RWPE2 (cell line): ENCODE measurements at regions not wholly inside any gene's neighbourhood (a gene's known extent, or its start where the extent isn't known, plus 50 kb on each side); places are given as distances from the start of the nearest gene placed in this dataset.

Experiments used
- ATAC-seq: fragments of 200-7000 bp; cut with Tn5 transposase; 3 replicates; pipeline ENCODE4 v1.9.1; 2021; ENCODE audit warnings: low read depth
- DNase-seq: peaks from one replicate; pipeline ENCODE4 v3.0.0-alpha.2; 2020; ENCODE audit warnings: low spot score
- H3K27ac ChIP-seq: fragments of 450-650 bp; 2 replicates; pipeline ENCODE4 v1.5.1; 2017; ENCODE audit warnings: mild to moderate bottlenecking; ENCODE audit not compliant: poor library complexity, severe bottlenecking
- H3K27me3 ChIP-seq: fragments of 250-450 bp; sonication (Bioruptor Pico); 2 replicates; pipeline ENCODE4 v1.5.1; 2021; ENCODE audit warnings: mild to moderate bottlenecking, moderate library complexity; ENCODE audit not compliant: insufficient read depth, poor library complexity, severe bottlenecking
- H3K36me3 ChIP-seq: fragments of 250-450 bp; sonication (Bioruptor Pico); 2 replicates; pipeline ENCODE4 v1.5.1; 2020; ENCODE audit warnings: low read depth, mild to moderate bottlenecking, moderate library complexity
- H3K4me1 ChIP-seq: fragments of 250-450 bp; sonication (Bioruptor Pico); 2 replicates; pipeline ENCODE4 v1.5.1; 2021; ENCODE audit warnings: mild to moderate bottlenecking, moderate library complexity; ENCODE audit not compliant: insufficient read depth, poor library complexity, severe bottlenecking
- H3K4me3 ChIP-seq: fragments of 250-450 bp; sonication (Bioruptor Pico); 2 replicates; pipeline ENCODE4 v1.5.1; 2021; ENCODE audit warnings: mild to moderate bottlenecking, moderate library complexity; ENCODE audit not compliant: severe bottlenecking
- H3K9me3 ChIP-seq: fragments of 250-450 bp; sonication (Bioruptor Pico); 2 replicates; pipeline ENCODE4 v1.5.1; 2021; ENCODE audit warnings: mild to moderate bottlenecking, moderate library complexity; ENCODE audit not compliant: severe bottlenecking
- TF ChIP-seq, protein P1 (sequence below): fragments of 450-650 bp; IDR thresholded peaks from one replicate; pipeline ENCODE4 v1.5.1; 2017; ENCODE audit warnings: mild to moderate bottlenecking, moderate library complexity; ENCODE audit not compliant: poor library complexity, severe bottlenecking

DNA sequence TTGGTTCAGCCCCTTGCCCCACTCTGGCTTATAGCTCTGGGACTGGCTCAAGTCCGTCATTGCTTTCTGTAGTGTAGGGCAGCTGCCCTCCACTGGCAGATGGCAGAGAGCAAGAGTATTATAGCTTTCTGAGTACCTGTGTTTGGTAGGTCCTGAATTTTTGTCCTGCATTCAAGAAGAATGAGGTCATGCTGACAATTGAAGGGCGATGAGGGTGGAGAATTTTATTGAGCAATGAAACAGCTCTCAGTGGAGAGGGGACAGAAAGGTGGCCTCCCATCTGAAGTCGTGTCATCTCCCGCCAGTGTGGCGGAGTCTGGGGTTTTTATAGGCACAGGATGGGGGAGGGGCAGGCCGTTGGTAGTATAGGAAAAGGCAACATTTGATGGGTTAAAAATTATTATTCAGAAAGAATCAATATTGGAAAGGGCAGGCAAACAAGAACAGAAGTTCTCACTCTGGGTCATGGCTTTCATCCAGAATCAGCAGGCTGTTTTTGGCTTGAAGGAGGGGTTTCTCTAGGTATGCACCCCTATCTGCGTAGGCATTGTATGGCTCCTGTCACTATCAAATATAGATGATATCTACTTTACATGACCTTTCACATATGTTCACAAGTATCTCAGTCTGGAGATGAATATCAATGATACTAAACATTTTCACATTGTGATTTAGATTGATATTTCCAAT, 1239.7 kb upstream of the ALCAM start:
- Histone ChIP-seq H3K27ac (no peak overlapping the region), H3K36me3 (no peaks in the 10 kb centered on the region), H3K9me3 (no peaks in the 10 kb centered on the region), H3K4me1 (no peaks in the 10 kb centered on the region), H3K27me3 (no peaks in the 10 kb centered on the region), H3K4me3 (no peak overlapping the region)
- ATAC-seq (no peak), DNase-seq (no peak)
- TF ChIP-seq, protein P1, sequence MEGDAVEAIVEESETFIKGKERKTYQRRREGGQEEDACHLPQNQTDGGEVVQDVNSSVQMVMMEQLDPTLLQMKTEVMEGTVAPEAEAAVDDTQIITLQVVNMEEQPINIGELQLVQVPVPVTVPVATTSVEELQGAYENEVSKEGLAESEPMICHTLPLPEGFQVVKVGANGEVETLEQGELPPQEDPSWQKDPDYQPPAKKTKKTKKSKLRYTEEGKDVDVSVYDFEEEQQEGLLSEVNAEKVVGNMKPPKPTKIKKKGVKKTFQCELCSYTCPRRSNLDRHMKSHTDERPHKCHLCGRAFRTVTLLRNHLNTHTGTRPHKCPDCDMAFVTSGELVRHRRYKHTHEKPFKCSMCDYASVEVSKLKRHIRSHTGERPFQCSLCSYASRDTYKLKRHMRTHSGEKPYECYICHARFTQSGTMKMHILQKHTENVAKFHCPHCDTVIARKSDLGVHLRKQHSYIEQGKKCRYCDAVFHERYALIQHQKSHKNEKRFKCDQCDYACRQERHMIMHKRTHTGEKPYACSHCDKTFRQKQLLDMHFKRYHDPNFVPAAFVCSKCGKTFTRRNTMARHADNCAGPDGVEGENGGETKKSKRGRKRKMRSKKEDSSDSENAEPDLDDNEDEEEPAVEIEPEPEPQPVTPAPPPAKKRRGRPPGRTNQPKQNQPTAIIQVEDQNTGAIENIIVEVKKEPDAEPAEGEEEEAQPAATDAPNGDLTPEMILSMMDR = no peak

- no peak overlapping the region for H3K4me3 ChIP-seq
- no peaks in the 10 kb centered on the region for H3K27me3 ChIP-seq
- no peak for DNase-seq
- no peaks in the 10 kb centered on the region for H3K36me3 ChIP-seq
- H3K4me1 ChIP-seq = no peaks in the 10 kb centered on the region
- TF ChIP-seq, protein P1 = no peak
- H3K27ac ChIP-seq = no peak overlapping the region
- H3K9me3 ChIP-seq = no peaks in the 10 kb centered on the region
- no peak for ATAC-seq
Observed at GRCh38 chr3:104127830-104128229, 1238.9 kb upstream of the ALCAM start.

DNA sequence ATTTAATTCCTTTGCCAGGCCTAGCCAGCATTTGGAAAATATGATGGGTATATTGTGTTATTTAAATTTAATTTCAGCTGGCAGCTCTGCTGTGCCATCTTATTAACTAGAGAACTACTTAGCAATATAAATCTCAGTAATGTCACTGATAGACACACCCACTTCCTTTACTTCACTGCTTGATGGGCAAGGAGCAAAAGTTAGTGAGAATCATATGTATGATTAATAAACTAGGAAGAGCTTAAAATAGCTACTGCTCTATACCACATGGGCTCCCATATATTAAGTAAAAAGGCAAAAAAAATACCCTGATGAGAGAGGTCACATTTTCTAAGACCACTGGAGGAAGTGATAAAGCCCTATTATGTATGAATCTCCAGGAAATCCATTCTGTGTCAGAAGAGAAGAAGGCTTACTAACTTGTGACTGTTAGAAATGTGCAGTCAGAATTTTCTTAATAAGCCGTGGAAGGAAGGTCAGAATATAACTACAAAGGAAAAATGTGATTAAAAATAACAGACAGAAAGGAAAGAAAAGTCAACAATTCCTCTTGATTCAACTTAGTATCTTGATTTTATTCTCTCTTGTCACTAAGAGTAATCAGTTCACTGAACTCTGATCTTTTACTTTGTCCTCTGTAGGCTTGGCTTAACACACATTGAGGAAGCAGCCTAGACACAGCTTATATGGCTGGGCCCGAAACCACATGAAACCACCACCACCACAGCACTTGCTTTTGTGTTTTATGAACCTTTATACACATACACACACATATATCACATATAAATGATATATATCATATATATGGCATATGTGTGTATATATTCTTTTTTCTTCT, 1233.9 kb upstream of the ALCAM start:
- Histone ChIP-seq H3K9me3 (no peaks in the 10 kb centered on the region), H3K36me3 (no peaks in the 10 kb centered on the region), H3K27me3 (no peaks in the 10 kb centered on the region), H3K4me3 (no peak overlapping the region), H3K27ac (no peak overlapping the region), H3K4me1 (no peaks in the 10 kb centered on the region)
- TF ChIP-seq, protein P1 = no peak
- DNase-seq (no peak), ATAC-seq (no peak)

DNA sequence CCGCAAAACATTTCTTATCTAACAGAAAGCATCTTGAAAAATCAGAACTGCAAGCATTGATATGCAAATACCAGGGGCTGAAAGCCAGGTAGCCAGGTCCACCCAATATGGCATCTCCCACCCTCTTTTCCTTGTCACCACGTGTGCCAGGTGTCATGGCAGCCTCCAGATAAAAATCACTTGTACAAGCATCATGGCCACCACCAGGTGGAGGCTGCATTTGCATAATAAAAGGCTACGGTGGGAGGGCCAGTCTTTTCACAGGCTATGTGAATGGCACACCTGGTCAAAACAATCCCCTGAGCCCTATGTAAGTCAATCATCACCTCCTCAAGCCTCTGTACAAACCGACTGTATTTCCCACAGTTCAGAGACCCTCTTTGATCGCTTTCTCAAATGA, 1233.1 kb upstream of the ALCAM start:
- H3K27ac ChIP-seq = no peak overlapping the region
- no peak for ATAC-seq
- no peaks in the 10 kb centered on the region for H3K4me1 ChIP-seq
- H3K27me3 ChIP-seq = no peaks in the 10 kb centered on the region
- DNase-seq = no peak
- no peaks in the 10 kb centered on the region for H3K36me3 ChIP-seq
- no peak overlapping the region for H3K4me3 ChIP-seq
- TF ChIP-seq, protein P1 = no peak
- H3K9me3 ChIP-seq = no peaks in the 10 kb centered on the region

DNA sequence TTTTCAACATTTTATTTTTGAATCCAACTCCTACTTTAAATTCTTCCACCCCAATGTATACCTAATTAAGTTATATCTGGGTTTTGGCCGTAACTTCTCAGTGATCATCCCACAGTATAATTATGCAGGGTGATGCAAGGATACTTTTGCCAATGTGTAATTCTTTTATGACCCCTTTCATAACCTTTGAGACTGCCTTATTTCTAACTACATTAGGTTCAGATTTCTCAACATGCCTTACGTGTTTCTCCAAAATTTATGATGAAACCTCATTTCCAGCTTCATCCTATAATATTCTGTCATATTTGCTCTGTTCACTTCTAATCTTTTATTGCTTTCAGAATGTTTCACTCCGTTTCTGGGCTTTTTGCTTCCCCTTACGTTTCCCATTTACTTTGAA, 1229.6 kb upstream of the ALCAM start:
- H3K27me3 ChIP-seq = no peaks in the 10 kb centered on the region
- TF ChIP-seq, protein P1 = no peak
- H3K36me3 ChIP-seq = no peaks in the 10 kb centered on the region
- no peaks in the 10 kb centered on the region for H3K9me3 ChIP-seq
- no peaks in the 10 kb centered on the region for H3K4me1 ChIP-seq
- ATAC-seq (no peak), DNase-seq (no peak)
- H3K27ac ChIP-seq = no peak overlapping the region
- H3K4me3 ChIP-seq = no peak overlapping the region
